HG02981 (cell line): ENCODE measurements at regions not wholly inside any gene's neighbourhood (a gene's known extent, or its start where the extent isn't known, plus 50 kb on each side); places are given as distances from the start of the nearest gene placed in this dataset.
"Not testable (repeated sequence)": the region's sequence is repeated elsewhere in the genome, so short reads cannot be mapped to it uniquely, and the experiment has no call there.

Experiments used
- ATAC-seq: cut with Tn5 transposase; IDR thresholded peaks from one replicate; pipeline ENCODE4 v1.9.1; 2021; ENCODE audit warnings: mild to moderate bottlenecking, moderate library complexity; ENCODE audit not compliant: unreplicated experiment

- ATAC-seq = no peak
These were observed 985.1 kb upstream of the SLIT2 start for GRCh38 chr4:19266566-19266965.

DNA sequence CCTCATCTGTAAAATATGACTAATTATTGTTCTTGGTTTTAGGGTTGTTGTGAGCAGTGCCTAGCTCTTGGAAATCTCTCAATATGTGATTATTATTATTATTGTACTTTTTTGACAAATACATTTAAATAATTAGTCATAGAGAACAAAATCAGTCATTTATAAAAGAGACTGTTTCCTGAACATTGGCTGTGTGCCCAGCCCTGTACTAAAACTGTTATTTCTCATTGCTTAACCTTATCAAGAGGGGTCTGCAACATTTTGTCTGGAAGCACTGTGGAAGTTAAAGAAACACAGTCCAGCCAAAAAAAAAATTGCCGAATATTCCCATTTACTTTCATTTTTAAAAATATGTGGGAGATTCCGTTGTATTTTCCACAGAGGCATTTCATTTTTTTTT, 989.2 kb upstream of the SLIT2 start:
- no peak for ATAC-seq

GRCh38 chr4:19260346-19260745, 991.4 kb upstream of the SLIT2 start:
- ATAC-seq = no peak

GRCh38 chr4:19259920-19260319, 991.8 kb upstream of the SLIT2 start:
- no peak for ATAC-seq

DNA sequence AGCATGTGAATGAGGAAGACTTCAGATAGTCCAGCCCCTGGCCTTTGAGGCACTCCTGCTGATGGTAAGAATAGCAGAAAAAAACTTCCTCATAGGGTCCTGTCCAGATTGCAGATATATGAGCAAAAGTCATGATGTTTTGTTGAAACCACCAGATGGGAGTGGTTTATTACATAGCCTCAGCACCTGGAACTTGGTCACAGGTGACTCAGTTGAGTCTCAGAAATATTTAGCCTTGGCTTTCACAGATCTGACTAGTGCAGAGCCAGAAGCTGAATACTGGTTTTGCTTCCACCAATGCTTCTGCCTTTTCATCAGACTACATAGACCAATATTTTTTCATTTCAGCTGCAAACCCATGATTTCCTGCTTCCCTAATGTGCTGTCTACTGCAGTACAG, 994.9 kb upstream of the SLIT2 start:
- ATAC-seq = no peak

- no peak for ATAC-seq
These were observed 997.2 kb upstream of the SLIT2 start for GRCh38 chr4:19254486-19254885.

GRCh38 chr4:19248023-19248422, 1003.7 kb upstream of the SLIT2 start:
- ATAC-seq = no peak

GRCh38 chr4:19241895-19242294, 1009.8 kb upstream of the SLIT2 start:
- ATAC-seq = no peak

- no peak for ATAC-seq
These were observed 1012.1 kb upstream of the SLIT2 start for GRCh38 chr4:19239565-19239964.

GRCh38 chr4:19236473-19236872, 1015.2 kb upstream of the SLIT2 start:
- ATAC-seq = no peak

DNA sequence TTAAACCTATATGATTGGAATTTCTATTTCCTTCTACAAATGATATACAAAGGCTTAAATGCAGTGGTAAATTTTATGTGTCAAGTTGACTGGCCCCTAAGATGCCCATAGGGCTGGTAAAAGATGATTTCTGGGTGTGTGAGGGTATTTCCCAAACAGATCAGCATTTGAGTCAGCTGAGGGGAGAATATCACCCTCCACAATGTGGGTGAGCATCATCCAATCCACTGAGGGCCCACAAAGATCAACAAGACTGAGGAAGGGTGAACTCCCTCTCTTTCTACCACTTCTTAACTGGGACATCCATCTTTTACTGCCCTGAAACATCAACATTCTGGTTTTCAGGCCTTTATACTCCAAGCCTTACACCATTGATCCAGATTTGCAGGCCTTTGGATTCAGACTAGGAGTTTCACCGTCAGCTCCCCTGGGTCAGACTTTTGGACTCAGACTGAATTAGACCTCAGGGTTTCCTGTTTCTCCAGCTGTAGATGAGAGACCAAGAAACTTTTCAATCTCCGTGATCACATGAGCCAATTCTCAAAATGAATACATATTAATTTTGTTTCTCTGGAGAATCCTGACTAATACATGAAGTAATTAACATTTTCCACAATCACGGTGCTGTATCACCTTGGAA, 1020.7 kb upstream of the SLIT2 start:
- no peak for ATAC-seq

GRCh38 chr4:19227701-19228100, 1024.0 kb upstream of the SLIT2 start:
- no peak for ATAC-seq

DNA sequence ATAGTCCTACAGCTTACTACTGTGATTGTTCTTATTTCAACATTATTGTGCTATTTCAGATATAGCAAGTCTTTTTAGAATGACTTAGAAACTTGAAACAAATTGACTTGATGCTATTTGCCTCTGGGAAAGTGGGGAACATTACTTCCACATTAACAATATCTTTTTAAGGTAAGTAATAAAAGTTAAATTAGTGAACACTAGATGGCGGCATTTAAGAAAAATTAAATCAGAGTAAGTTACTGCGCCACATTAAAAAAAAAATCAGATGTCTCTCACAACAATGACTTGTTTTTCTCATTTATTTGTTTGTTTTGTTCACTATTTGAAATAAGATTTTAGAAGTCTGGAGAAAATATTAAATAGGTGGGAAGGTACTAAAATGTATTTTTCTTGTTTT, 1026.9 kb upstream of the SLIT2 start:
- ATAC-seq = no peak

DNA sequence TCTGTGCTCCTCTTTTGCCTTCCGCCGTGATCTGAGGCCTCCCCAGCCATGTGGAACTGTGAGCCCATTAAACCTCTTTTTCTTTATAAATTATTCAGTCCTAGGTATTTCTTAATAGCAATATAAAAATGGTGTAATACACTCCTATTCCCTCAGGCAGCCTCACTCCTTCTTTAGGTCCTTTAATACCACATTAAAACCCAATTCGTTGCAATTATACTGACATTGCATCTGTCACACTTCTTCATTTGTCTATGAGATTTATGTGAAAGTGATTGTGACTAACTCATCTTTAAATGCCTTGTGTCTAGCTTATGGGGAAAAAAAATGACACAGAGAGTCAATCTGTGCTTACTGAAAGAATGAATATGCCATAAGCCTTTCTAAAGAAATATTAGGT, 1035.2 kb upstream of the SLIT2 start:
- ATAC-seq = no peak

- ATAC-seq = no peak
These were observed 1037.0 kb upstream of the SLIT2 start for GRCh38 chr4:19214591-19215186.

- ATAC-seq = no peak
These were observed 1038.3 kb upstream of the SLIT2 start for GRCh38 chr4:19213388-19213787.

DNA sequence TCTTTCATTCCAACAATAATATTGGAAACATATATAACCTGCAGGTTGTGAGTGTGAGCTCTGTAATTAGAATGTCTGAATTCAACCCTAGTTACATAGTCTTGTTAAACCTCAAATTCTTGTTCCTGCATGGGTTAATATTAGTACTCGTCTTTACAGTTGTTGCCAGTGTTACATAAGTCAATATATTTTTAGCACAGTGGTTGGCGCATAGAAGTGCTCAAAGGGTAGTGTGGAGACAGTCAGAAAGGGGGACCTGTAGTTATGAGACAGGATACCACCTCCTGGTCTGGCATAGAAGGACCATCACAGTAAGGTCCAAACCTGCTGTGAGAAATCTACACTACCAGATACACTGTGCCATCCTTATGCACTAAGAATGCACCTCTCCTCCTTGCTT, 1045.9 kb upstream of the SLIT2 start:
- no peak for ATAC-seq

- ATAC-seq = not testable (repeated sequence)
These were observed 1053.9 kb upstream of the SLIT2 start for GRCh38 chr4:19197838-19198237.

- ATAC-seq = no peak
These were observed 1056.0 kb upstream of the SLIT2 start for GRCh38 chr4:19195696-19196095.

DNA sequence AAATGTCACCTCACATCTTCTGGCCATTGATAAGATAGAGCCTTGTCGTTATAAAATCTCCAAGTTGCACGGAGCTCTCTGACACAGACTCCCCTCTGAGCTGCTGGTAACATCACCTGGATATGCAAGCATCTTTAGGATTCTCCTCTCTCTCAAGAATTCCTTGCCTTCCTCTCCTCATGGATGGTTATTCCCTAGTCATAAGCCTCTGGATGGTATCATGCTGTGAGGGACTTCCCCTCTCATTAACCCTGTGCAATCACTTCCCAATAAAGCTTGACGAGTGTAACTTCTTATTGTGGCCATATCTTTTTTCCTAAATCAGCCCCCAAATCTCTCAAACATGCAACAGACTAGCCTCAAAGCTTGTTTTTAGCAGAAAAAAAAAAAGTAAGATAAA, 1057.0 kb upstream of the SLIT2 start:
- no peak for ATAC-seq

- no peak for ATAC-seq
These were observed 1058.3 kb upstream of the SLIT2 start for GRCh38 chr4:19193274-19193981.

- no peak for ATAC-seq
These were observed 1059.6 kb upstream of the SLIT2 start for GRCh38 chr4:19191979-19192650.
